ENCODE measurements at regions not wholly inside any gene's neighbourhood (a gene's known extent, or its start where the extent isn't known, plus 50 kb on each side); places are given as distances from the start of the nearest gene placed in this dataset.

DNA sequence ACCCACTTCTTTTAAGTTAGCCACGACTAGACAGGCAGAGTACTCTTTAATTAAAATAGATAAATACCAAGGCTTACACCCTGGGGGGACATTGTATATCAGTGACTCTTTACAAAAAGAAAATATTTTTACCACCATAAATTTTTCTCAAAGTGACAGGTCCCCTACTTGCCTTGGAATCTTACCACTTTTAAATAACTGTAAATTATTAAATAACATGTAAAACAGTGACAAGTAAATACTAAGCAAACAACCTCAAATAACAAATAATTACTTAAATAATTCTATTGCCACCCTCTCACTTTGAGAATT is 116.3 kb downstream of the OGFRL1 start:
- no peak for DNase-seq (ENCODE audit: insufficient read length, low spot score, missing footprints)
- Histone ChIP-seq H3K27me3 (ENCODE audit: insufficient read depth, low read length) (no peaks in the 10 kb centered on the region), H3K36me3 (ENCODE audit: insufficient read depth, low read length) (peaks cover 8% of the 10 kb centered on the region), H3K27ac (ENCODE audit: low read depth, low read length) (peak overlapping the region; percentile 93), H3K4me1 (ENCODE audit: insufficient read depth, low read length) (peaks cover 82% of the 10 kb centered on the region), H2AFZ (ENCODE audit: low read length) (no peak overlapping the region), H3K4me2 (ENCODE audit: insufficient read depth, low read length) (peak overlapping the region; percentile 67), H3K4me3 (ENCODE audit: insufficient read depth, low read length) (no peak overlapping the region), H3K9me3 (ENCODE audit: low read depth, low read length) (no peaks in the 10 kb centered on the region), H3K79me2 (ENCODE audit: insufficient read depth, low read length) (peaks cover 57% of the 10 kb centered on the region), H4K20me1 (ENCODE audit: insufficient read depth, low read length) (no peaks in the 10 kb centered on the region)
- TF ChIP-seq, protein P1, sequence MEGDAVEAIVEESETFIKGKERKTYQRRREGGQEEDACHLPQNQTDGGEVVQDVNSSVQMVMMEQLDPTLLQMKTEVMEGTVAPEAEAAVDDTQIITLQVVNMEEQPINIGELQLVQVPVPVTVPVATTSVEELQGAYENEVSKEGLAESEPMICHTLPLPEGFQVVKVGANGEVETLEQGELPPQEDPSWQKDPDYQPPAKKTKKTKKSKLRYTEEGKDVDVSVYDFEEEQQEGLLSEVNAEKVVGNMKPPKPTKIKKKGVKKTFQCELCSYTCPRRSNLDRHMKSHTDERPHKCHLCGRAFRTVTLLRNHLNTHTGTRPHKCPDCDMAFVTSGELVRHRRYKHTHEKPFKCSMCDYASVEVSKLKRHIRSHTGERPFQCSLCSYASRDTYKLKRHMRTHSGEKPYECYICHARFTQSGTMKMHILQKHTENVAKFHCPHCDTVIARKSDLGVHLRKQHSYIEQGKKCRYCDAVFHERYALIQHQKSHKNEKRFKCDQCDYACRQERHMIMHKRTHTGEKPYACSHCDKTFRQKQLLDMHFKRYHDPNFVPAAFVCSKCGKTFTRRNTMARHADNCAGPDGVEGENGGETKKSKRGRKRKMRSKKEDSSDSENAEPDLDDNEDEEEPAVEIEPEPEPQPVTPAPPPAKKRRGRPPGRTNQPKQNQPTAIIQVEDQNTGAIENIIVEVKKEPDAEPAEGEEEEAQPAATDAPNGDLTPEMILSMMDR (IDR thresholded peaks at IDR 0.05; ENCODE audit: extremely low read depth, low read depth, low read length): no peak

DNA sequence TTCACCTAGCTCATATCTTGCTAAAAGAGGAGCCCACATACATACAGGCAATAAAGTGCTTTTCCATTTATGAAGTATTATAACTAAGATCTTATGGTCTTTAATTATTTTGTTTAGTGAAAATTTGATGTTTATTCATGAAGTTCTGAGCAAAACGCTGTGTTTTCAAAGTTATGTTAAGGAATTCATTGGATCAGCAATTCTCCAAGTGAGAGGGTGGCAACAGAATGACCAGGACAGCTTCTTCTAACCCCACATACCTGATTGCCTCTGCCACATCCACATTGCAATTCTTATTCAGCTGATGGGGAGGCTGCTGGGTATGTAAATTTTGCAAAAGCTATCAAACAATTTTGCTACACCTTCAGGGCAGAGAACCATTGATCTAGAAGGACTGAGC is 116.8 kb downstream of the OGFRL1 start:
- no peak for DNase-seq (ENCODE audit: insufficient read length, low spot score, missing footprints)
- H3K36me3 ChIP-seq (ENCODE audit: insufficient read depth, low read length): peaks cover 10% of the 10 kb centered on the region
- H3K79me2 ChIP-seq (ENCODE audit: insufficient read depth, low read length): peaks cover 59% of the 10 kb centered on the region
- no peaks in the 10 kb centered on the region for H4K20me1 ChIP-seq (ENCODE audit: insufficient read depth, low read length)
- no peaks in the 10 kb centered on the region for H3K27me3 ChIP-seq (ENCODE audit: insufficient read depth, low read length)
- TF ChIP-seq, protein P1 (IDR thresholded peaks at IDR 0.05; ENCODE audit: extremely low read depth, low read depth, low read length): no peak
- peak overlapping the region; percentile 93 for H3K27ac ChIP-seq (ENCODE audit: low read depth, low read length)
- no peak overlapping the region for H2AFZ ChIP-seq (ENCODE audit: low read length)
- no peak overlapping the region for H3K4me3 ChIP-seq (ENCODE audit: insufficient read depth, low read length)
- peak overlapping the region; percentile 67 for H3K4me2 ChIP-seq (ENCODE audit: insufficient read depth, low read length)
- peaks cover 82% of the 10 kb centered on the region for H3K4me1 ChIP-seq (ENCODE audit: insufficient read depth, low read length)
- no peaks in the 10 kb centered on the region for H3K9me3 ChIP-seq (ENCODE audit: low read depth, low read length)

DNA sequence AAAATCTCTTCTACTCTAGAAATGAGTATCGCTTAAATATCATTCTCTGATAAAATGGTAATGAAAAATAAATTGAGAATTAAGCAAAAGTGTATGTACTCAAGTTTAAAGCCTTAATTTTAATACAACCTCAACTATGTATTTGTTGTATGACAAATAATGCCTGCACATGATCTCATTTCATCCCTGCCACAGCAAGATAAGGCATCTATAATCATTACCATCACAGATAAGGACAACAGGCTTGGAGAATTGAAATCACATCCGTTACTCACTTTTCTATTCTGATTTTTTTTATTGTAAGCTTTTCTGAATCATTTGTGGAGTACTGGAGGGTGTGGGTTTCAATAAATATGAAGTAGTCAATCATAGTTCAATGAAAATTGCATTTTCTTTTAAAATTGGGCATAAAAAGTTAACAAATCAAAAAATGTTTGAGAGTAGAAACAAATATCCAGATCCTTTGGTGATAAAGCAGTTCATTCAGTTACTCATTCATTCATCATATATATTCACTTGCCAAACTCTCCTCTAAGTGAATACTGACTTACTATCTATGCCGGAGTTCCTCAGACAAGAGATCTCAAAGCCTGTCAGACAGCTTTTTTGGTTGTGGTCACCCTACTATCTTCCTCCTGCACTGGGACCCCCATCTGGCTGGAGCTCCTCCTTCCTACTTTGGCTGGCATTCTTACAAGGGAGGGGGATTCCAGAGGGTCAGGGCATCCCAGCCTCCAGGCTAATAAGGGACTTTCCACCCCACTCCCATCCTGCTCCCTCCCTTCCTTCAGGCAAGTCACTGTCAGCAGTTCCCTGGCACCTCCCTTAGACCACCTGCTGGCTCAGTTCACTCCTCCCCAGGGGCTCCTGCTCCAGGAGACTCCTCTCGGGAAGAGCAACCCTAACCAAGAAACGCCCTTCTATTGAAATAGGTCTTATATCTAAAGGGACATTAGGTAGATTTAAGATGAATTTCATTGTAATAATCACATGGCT is 118.6 kb downstream of the OGFRL1 start:
- peaks cover 67% of the 10 kb centered on the region for H3K79me2 ChIP-seq (ENCODE audit: insufficient read depth, low read length)
- H3K4me2 ChIP-seq (ENCODE audit: insufficient read depth, low read length): peak overlapping the region; percentile 43
- no peaks in the 10 kb centered on the region for H3K27me3 ChIP-seq (ENCODE audit: insufficient read depth, low read length)
- H4K20me1 ChIP-seq (ENCODE audit: insufficient read depth, low read length): no peaks in the 10 kb centered on the region
- no peak overlapping the region for H2AFZ ChIP-seq (ENCODE audit: low read length)
- H3K36me3 ChIP-seq (ENCODE audit: insufficient read depth, low read length): peaks cover 19% of the 10 kb centered on the region
- H3K27ac ChIP-seq (ENCODE audit: low read depth, low read length): peak overlapping the region; percentile 93
- no peak for DNase-seq (ENCODE audit: insufficient read length, low spot score, missing footprints)
- no peaks in the 10 kb centered on the region for H3K9me3 ChIP-seq (ENCODE audit: low read depth, low read length)
- peaks cover 85% of the 10 kb centered on the region for H3K4me1 ChIP-seq (ENCODE audit: insufficient read depth, low read length)
- peak overlapping the region; percentile 10 for H3K4me3 ChIP-seq (ENCODE audit: insufficient read depth, low read length)
- TF ChIP-seq, protein P1 (IDR thresholded peaks at IDR 0.05; ENCODE audit: extremely low read depth, low read depth, low read length): no peak
